Esophagus squamous epithelium (tissue), 4 donors: ENCODE measurements at regions not wholly inside any gene's neighbourhood (a gene's known extent, or its start where the extent isn't known, plus 50 kb on each side); places are given as distances from the start of the nearest gene placed in this dataset.

Source experiments
- POLR2A ChIP-seq, 4 donors: fragments of 450-650 bp; IDR thresholded peaks; one replicate each; pipeline ENCODE4 v1.6.1; 2017; ENCODE audit warnings: antibody characterized with exemption in 4 of 4, mild to moderate bottlenecking in 4 of 4, moderate library complexity in 3 of 4
- TF ChIP-seq, protein P1 (sequence below), 6 experiments: fragments of 450-650 bp in 4 of 6; fragments of 200-600 bp in 2 of 6; sonication (generic) in 2 of 6; IDR thresholded peaks; one replicate each; pipeline ENCODE4 v1.5.1; 2016 to 2019; ENCODE audit warnings: antibody characterized with exemption in 6 of 6, mild to moderate bottlenecking in 4 of 6, moderate library complexity in 4 of 6

DNA sequence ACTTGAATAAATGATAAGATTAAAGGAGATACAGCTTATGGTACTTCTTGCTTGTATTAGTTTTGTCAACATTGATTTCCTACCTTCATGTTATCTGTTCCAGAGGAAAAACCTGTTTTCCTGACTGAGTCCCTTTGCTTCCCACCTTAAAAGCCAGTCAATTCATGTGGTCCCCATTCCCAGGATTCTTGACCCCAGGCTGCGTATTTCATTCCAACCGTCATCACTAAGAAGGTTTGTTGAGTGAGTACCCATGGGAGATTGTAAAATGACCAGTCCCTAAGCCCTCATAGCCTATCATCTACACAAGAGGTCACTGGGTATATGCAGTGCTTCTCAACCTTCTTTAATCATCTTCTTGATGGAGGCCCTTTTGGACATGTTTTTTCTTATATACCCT, 52.2 kb downstream of the BEX3 start:
- TF ChIP-seq, protein P1, sequence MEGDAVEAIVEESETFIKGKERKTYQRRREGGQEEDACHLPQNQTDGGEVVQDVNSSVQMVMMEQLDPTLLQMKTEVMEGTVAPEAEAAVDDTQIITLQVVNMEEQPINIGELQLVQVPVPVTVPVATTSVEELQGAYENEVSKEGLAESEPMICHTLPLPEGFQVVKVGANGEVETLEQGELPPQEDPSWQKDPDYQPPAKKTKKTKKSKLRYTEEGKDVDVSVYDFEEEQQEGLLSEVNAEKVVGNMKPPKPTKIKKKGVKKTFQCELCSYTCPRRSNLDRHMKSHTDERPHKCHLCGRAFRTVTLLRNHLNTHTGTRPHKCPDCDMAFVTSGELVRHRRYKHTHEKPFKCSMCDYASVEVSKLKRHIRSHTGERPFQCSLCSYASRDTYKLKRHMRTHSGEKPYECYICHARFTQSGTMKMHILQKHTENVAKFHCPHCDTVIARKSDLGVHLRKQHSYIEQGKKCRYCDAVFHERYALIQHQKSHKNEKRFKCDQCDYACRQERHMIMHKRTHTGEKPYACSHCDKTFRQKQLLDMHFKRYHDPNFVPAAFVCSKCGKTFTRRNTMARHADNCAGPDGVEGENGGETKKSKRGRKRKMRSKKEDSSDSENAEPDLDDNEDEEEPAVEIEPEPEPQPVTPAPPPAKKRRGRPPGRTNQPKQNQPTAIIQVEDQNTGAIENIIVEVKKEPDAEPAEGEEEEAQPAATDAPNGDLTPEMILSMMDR (IDR thresholded peaks at IDR 0.05), result no peak
- TF ChIP-seq POLR2A (IDR thresholded peaks at IDR 0.05), result no peak
